CD4-positive, alpha-beta T cell treated with Interferon alpha-2 for 1 hour (primary cell): ENCODE measurements at regions not wholly inside any gene's neighbourhood (a gene's known extent, or its start where the extent isn't known, plus 50 kb on each side); places are given as distances from the start of the nearest gene placed in this dataset.

Experiments used
- DNase-seq, 2 donors: peaks; one replicate each; pipeline ENCODE4 v3.0.0-alpha.2; 2020 to 2022

- no peak for DNase-seq
These were observed 276.6 kb upstream of the CFAP20DC start for GRCh38 chr3:59326246-59327024.

- DNase-seq, result no peak
These were observed 272.2 kb upstream of the CFAP20DC start for GRCh38 chr3:59321881-59322540.

GRCh38 chr3:59320080-59320479 lies 270.3 kb upstream of the CFAP20DC start:
- DNase-seq, result no peak

- no peak for DNase-seq
These were observed 269.6 kb upstream of the CFAP20DC start for GRCh38 chr3:59319442-59319841.

GRCh38 chr3:59318881-59319280 lies 269.1 kb upstream of the CFAP20DC start:
- DNase-seq, result no peak

DNA sequence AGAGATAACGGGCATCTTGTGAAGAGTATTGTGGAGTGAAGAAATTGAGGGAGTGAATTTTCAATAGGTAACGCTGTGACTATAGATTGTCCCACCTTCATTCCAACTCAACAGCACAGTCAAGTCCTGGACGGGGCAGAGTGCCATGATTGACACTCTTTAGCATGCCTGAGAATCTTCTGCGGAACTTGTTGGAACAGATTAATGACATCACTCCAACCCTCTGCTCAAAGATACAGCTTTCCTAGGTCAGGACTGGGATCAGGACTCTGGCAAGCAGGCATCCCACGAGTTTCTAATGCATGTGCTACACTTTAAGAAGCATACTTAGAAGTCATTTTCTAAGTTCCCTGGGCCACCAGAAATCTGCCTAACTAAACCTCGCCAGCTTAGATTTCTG lies 267.6 kb upstream of the CFAP20DC start:
- DNase-seq, result no peak

DNA sequence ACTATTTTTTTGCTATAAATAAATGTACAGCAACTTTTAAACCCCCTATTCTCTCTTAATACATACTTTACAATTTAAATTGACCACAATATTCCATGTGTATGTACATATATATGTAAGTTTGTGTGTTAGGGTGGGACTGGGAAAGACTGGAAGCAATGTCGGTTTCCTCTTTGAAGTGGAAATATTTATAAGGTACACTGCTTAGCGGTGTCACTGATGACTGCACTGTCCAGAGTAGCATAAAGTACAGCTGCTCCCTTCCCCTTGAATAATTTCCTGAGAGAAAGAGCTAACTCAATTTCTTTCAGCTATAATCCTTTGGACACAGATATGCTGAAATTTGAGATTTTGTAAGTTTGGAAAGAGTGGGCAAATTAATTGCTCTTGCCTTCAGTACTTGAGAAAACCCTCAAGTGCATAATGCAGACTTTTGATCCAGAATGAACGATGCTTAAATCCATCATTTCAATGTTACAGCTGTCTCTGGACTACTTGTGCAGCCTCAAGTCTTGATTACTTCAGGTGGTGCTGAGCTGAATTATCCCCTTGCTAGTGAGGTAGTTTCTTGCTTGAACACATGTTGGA lies 267.0 kb upstream of the CFAP20DC start:
- no peak for DNase-seq

- peak; percentile 34 to 42 for DNase-seq
These were observed 263.5 kb upstream of the CFAP20DC start for GRCh38 chr3:59313365-59313764.

GRCh38 chr3:59311231-59311630 lies 261.4 kb upstream of the CFAP20DC start:
- no peak for DNase-seq

DNA sequence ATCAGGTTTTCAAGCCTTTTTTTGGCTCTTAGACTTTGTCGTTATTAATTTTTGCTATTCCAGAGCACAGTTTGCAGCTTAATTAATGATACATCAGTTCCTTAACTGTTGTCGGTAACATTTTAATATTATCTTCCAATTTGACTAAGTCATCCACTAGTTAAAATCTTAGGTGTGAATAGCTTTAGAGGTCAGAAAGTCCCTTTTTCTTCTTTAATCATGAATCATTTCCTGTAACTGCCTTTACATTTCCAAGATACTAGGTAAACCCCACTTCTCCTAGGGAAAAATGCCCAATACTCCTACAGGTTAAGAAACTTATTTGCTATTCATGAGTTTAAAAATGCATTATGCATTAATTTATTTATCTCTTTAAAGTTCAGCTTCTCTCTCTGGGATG lies 260.9 kb upstream of the CFAP20DC start:
- DNase-seq, result no peak

DNA sequence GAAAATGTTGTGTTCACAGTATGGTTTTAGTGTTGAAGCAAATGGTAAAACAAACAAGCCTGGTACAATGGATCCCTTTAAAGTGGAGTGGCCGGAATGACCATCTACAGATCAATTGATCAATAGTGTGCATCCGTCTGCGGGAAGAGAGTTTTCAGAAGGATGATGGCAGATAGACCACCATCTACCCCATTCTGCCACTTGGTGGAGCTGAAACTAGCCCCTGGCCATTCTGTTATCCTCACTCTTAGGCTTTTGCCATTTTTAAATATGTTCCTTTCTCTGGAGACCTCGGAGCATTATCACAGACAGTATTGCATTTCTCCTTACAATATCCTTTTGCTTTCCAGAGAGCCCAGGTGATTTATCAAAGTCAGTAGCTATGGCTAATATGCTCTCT lies 258.9 kb upstream of the CFAP20DC start:
- DNase-seq, result no peak

GRCh38 chr3:59308001-59308400 lies 258.2 kb upstream of the CFAP20DC start:
- DNase-seq, result no peak

GRCh38 chr3:59306436-59306835 lies 256.6 kb upstream of the CFAP20DC start:
- no peak for DNase-seq

GRCh38 chr3:59304296-59304695 lies 254.5 kb upstream of the CFAP20DC start:
- DNase-seq, result no peak

GRCh38 chr3:59303452-59303851 lies 253.6 kb upstream of the CFAP20DC start:
- no peak for DNase-seq

DNA sequence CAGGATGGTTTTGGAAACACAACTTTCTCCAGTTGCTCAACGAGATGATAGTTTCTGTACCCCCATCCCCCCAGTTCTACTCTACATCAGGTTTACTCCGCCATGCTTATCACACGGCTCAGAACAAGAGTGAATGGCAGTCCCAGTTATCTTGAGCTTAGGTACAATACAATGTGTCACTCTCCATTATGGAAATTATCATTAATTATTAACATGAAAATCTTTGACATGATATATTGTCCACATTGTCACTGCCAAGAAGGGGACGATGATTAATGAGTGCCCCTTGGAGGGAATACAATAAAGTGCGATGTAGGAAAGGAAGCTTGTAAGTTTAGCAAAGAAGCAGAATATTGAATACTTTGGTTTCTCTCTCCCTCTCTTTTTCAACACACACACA lies 252.6 kb upstream of the CFAP20DC start:
- DNase-seq, result no peak

DNA sequence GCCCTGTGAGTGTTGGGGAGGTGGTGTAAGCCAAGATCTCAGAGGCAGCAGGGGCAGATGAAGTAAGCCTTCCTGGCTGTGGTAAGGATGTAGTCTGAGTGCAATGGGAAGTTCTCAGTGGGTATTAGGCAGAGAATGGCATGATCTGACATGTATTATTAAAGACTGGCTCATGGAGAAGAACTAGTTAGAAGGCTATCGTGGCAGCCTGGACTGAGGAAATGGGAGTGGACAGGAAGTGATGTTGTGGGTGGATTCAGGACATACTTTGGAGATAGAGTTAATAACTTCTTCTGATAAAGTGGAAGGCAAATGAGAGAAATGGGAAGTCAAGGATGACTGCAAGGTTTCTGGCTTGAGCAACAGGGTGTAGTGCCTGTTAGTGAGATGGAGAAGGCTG lies 250.9 kb upstream of the CFAP20DC start:
- DNase-seq, result peak in 1 of 2 donors; percentile 11

- DNase-seq, result no peak
These were observed 249.7 kb upstream of the CFAP20DC start for GRCh38 chr3:59299561-59299960.

GRCh38 chr3:59290358-59290757 lies 240.5 kb upstream of the CFAP20DC start:
- no peak for DNase-seq

DNA sequence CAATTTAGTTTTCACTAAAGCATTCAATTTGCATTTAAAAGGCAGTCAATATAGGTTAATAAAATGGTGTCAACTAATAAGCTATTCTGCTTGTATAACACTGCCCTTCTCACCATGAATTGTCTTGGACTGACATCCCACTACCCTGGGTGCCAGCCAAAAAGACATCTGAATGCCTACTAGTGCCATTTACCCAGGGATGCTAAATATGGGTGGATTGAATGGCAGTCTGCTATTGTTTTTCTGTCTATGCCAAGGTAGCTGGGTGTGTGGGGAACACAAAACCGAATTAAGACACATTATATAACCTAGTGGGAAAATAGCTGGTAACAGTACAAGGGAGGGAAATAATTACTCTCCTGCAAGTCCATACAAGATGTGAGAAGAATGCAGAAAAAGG lies 240.0 kb upstream of the CFAP20DC start:
- DNase-seq, result no peak

DNA sequence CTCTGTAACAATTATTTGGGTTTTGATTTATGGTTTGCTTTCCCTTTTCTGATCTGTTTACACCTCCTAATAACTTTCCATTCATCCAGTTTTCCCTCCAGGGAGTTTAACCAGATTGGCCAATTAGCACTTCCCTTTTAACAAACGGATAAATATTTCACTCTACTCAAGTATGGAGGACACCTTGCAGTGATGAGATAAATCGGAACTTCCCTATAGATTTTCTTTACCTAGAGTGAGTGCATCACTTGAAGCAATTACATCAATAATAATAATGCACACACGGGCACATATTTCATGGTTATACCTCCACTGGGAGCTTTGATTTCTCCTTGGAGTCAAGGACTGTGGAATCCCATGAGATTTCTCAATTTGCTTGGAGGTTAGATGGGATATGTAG lies 239.1 kb upstream of the CFAP20DC start:
- DNase-seq, result no peak

DNA sequence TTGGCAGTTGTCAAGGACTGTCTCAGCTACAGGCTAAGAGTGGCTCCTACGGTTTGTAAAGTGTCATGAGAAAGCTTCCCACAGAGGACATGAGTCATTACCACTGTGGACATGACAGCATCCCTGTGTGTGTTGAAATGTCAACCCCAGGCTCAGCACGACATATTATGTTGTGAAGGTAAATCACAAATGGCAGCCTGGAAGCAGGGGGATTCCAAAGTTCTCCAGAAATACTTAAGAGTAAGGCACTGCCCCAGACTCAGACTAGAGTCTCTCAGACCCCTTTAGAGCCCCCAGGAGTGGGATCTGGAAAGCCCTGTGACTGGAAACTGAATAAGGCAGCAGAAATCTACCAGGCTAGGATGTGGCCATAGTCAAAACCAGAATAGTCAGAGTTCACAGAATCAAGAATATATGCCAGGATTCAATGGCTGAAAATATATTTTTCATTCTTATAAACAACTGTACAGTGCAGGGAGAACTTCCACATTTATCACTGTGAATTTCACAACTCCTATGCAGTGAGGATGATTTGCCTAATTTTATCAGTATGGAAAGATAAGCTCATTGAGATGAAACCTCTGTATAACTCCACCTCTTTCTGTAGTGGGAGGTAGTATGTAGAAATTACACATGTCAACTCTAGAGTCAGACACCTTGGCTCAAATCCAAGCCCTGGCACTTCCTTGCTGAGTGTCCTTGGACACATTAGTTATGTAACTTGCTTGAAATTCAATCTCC lies 237.1 kb upstream of the CFAP20DC start:
- peak in 1 of 2 donors; percentile 50 for DNase-seq

DNA sequence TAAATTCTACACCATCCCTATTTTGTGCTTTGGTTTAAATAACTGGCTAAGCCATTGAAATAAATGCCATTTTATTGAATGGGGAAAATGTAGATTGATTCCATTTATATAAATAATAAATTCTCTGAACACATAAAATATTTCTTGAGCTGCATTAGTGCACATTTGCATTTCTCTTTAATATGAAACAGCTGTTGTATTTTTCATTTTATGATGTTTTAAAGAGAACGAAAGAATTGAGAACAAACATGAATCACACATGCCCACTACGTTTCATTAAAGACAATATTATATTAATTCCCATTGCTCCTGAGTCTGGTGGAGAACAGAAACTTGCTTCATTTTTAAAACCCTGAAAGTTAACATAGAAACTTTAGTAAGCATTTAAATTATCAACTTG lies 235.7 kb upstream of the CFAP20DC start:
- DNase-seq, result no peak

DNA sequence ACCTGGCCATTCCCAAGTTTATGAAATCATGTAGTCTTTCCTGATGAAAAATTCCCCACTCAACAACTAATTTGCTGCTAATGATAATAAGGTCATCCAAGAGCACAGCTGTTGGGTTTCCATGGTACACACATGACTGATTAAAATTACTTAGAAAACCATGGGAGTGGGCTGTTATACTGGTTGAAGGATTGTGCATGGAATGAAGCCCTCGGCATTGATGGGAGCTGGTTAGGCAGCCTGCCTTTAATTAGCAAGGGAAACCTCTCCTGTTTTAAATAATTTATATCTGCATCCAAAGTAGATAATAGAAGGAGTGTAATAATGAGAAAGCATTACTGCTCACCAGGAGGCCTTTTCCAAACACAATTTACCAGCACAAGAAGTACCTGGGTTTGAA lies 235.1 kb upstream of the CFAP20DC start:
- DNase-seq, result no peak
